ENCODE measurements at regions not wholly inside any gene's neighbourhood (a gene's known extent, or its start where the extent isn't known, plus 50 kb on each side); places are given as distances from the start of the nearest gene placed in this dataset.
"Not testable (repeated sequence)": the region's sequence is repeated elsewhere in the genome, so short reads cannot be mapped to it uniquely, and the experiment has no call there.

DNA sequence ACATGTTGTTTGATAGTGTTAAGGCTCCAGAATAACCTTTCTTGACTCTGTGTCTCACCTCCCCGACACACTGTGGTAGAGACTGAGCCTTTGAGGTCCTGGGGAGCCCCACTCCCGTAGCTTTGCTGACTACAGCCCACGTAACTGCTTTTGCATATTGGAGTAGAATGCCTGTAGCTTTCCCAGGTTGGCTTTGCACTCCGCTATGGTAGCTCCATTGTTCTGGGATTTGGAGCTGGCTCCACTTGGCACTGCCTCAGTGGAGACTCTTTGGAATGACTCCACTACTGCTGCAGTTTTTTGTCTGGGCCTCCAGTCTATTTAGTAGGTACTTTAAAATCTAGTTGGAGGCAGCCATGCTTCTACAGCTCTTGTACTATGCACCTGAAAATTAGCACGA lies 56.2 kb upstream of the ANXA1 start:
- no peak for DNase-seq

DNA sequence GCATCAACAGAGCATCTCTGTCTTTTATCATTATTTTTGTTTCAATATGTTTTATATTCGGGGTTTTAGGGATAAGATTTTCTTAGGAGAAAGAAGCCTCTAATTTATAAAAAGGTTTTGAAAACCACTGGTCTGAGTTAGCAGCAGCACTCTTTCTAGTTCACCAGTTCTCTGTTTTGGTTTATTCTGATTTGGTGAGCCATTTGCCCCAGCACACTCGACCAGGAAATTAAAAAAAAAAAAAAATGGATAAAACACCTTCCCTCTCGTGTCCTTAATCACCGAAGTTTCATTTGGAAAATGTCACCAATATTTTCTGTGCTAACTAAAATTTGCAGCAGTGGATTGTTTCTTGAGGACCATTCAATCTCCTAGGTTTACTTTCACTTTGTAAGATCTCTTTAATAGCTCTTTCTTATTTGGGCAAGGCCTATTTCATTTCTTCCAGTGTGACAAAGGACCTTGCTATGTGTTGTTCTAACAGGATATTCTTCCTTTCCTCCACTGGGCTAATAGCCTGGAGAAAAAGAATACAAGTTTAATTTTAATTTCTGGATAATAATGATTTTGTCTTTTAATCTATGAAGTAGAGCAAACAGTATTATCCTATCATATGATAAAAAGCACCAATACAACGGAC lies 57.8 kb upstream of the ANXA1 start:
- DNase-seq = no peak

DNA sequence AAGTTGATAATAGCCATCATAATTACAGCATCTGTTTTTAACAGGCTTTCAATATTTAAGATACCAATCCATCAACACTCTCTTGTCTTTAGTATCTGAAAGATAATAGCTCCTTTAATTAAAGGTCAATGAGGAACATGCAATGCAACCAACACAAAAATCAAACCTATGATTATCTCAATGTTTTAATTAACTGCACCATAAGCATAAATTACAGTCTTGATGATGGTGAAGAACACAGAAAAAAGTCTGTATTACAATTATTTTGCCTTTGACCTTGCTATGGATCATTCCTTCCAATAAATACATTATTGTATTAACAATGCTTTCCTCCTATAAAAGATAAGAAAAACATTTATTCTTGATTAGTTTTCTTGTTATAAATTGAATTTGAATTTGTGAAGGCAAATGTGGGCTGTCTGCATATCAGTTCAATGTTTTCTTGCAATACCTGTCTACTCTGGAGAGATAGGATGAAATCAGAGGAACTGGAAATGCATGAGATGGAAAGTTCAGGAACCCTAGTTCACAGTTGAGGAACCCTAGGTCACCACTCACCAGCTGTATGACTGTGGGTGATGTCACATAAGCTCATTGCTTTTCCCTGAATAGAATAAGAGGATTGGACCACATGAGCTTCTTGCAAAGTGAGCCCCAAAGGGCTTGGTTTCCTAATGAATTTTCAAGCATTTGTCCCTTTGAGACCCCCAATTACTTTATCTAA lies 58.5 kb upstream of the ANXA1 start:
- no peak for DNase-seq

DNA sequence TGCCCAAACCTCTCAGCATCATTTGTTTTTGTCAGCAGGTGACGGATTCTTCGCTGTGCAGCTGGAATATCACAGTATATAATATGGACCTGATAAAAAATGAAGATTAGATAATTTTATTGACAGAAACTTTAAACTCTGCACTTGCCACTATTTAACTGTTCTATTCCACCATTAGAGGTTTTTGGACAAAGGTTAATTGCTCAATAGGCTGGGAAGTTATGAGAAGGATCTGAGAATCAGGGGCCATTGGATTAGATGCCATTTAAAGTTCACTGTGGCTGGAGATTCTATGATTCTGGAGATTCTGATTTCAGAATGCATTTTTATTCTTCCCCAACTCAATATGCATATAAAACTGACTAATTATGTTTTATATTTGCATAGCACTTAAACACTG lies 59.8 kb upstream of the ANXA1 start:
- DNase-seq = no peak

DNA sequence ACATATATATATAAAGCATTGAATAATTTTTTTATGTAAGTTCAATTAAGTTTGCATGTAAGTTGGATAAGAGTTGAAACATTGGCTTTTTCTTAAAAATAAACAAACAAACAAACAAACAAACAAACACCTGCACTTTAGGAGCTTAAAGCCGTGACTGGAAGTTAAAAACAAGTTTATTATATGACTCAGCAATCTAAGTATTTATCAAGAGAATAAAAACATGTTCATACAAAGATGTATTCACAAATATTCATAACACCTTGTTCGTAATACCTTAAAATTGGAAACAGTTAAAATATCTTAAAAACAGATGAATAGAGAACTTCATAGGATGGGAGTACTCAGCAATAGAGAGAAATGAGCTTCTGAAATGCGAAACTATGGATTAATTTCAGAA lies 61.5 kb upstream of the ANXA1 start:
- no peak for DNase-seq

DNA sequence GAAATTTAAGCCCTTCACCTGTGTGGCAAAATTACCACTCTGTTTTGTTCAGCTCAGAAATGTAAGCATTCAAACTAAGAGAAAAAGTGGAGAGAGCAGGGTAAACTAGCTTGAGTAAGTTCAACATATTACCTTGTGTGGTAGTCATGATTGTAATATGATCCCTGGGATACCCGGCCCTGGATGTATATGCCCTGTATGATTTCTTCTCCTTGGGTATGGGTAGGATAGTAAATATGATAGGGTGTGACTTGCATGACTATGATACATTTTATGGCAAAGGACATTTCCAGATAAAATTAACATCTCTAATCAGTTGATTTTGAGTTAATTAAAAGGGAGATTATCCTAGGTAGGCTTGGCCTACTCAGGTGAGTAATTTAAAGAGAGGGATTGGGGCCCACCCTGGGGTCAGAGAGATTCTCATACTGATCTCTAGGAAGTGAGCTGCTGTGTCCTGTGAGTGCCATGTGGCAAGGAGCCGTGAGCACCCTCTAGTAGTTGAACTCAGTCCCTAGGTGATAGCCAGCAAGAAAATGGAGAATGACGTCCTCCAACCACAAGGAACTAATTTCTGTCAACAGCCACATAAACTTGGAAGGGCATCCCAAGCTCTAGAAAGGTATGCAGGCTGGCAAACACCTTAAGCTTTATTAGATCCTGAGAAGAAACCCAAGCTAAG lies 62.2 kb upstream of the ANXA1 start:
- no peak for DNase-seq

DNA sequence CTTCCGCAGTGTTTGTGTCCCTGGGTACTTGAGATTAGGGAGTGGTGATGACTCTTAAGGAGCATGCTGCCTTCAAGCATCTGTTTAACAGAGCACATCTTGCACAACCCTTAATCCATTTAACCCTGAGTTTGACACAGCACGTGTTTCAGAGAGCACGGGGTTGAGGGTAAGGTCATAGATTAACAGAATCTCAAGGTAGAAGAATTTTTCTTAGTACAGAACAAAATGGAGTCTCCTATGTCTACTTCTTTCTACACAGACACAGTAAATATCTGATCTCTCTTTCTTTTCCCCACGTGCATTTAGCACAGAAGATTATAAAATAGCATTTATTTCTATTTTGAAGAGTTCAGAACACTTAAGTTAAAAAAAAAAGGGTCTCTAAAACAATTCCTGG lies 63.8 kb upstream of the ANXA1 start:
- not testable (repeated sequence) for DNase-seq

DNA sequence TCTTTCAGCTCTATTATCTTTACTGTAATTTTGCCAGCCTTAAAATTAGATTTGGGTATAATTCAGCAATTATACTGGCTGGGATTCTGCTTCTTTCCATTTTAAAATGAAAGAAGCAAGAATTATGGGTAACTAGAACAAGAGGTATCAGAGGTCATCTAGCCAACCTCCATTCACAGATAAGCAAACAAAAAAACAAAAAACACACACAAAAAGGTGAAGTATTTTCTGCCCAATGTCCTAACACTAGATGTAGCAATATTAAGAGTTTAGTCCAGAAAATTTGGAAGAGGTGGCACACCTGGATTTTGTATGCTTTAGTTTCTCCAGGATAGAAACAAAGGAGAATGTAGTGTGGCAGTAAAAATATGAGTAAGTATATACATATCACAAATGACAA lies 68.1 kb upstream of the ANXA1 start:
- no peak for DNase-seq

DNA sequence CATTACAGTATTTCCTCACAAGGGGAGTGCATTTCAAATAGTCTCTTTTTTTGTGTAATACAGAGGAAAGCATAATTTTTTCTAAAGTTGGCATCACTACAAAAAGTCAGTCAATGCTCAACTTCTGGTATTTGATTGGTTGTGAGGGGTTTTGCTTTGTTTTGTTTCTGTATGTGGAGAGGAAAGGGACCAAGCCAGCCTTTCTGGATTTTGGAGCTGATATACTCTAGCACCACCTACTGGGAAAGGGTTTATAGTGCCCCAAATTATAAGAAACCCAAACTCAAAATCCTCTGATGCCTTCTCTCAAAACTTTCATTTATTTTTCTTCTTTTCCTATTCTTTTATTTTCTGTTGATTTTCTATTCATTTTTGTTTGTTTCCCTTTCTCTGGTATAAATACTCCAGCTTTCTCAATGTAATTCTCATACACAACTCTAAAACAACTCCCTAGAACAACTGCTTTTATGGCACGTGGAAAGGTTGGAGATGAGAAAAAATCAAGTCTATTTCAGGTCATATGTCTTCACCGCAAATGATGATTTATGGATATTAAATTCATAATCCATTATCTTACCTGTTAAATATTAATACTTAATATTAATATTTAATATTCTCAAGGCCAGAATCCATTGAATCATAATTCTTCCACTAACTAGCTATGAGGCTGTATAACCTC lies 69.5 kb upstream of the ANXA1 start:
- DNase-seq = no peak

DNA sequence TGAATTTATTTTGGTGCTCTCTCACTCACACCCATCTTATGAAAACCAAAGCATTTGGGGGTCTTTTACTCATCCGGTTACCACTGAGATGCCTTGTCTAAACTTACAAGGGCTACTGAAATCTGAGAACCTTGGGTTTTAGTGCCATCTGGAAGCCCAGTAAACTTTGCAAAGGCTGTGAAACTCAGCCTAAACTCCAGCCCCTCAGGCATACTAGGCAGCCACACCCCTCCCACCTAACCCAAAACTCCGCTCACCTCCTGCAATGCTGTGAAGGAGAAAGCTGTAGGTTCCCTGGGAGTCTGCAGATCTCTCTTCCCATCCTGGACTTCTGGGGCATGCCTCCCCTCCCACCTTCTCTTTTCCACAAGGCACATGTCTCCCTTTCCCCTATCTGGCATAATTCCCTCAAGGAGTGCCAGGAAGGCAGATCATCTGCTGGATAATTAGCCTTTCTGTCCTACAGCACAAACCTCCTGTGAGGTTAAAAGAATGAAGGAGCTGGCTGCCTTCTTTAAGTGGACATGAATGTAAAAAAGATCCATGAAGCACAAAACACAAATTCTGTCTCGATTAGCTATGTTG lies 71.5 kb upstream of the ANXA1 start:
- no peak for DNase-seq

DNA sequence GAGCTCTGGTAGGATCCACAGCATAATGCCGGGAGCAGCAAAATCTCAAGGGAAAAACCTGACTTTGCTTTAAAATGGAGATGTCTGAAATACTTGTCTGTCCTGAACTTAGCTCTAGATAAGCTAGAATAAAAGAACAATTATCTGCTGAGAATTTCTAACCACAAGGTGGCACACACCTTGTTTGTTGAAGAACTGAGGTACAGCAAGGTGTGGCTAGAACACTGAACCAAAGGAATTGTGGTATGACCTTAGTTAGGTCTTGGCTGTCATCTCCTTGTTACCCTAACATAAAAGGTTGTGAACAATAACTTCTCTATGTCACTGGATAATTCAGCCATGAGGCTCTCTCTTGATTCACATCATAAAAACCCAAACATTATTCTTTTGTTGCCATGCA lies 72.3 kb upstream of the ANXA1 start:
- DNase-seq = no peak

DNA sequence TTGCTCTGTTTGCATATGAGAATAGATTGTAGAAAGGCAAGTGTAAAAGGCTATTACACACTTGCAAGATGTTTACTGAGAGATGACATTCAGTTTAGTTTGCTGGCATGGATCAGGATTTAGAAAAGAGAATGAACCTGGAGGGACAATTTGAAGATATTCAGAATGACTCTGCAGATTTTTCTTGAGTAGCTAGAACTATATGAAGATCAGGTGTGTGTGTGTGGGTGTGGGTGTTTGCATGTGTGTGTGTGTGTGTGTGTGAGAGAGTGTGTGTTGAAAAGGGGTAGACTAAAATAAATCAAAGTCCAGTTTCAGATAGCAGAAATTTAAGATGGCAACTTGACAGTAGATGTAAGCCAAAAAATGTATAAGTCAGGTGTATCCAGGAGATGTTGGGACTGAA lies 74.0 kb upstream of the ANXA1 start:
- DNase-seq = no peak

DNA sequence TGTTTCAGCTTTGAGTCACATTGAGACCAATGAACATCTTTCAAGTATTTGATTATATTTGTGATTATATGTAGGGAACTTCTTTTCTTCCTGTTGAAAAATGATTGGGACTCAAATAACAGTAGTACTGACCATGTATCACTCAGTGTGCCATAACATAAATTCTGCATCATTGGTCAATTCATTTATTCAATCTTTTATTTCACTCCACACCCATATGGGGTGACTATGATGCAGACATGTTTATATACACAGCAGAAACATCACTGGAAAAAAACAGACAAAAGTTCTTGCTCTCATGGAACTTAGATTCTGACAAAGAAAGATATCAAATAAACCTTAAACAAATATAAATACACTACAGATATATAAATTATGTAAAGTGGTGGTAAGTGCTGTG lies 74.7 kb upstream of the ANXA1 start:
- no peak for DNase-seq

DNA sequence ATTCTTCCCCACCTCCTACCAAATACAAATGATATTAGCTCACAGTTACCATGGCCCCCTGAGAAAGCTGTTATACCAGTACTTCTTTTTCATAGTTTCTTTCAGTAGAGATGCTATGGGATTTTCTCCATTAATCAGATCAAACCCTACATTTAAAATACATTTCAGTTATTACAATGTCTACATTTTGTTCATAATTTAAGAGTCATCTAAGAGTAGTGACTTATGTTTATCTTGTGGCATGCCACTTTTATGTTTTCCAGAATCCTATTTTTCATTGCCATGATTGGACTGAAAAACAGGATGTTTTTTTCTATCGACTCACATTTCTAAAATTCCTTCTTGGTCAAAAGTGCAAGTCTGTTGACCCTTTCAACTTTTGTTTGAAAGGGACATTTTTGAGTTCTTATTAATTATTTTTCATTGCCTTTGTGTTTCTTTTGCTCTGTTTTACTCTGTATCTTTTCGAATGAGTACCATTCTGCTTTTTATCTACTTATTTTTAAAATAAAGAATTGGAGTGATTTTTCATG lies 77.4 kb upstream of the ANXA1 start:
- no peak for DNase-seq

DNA sequence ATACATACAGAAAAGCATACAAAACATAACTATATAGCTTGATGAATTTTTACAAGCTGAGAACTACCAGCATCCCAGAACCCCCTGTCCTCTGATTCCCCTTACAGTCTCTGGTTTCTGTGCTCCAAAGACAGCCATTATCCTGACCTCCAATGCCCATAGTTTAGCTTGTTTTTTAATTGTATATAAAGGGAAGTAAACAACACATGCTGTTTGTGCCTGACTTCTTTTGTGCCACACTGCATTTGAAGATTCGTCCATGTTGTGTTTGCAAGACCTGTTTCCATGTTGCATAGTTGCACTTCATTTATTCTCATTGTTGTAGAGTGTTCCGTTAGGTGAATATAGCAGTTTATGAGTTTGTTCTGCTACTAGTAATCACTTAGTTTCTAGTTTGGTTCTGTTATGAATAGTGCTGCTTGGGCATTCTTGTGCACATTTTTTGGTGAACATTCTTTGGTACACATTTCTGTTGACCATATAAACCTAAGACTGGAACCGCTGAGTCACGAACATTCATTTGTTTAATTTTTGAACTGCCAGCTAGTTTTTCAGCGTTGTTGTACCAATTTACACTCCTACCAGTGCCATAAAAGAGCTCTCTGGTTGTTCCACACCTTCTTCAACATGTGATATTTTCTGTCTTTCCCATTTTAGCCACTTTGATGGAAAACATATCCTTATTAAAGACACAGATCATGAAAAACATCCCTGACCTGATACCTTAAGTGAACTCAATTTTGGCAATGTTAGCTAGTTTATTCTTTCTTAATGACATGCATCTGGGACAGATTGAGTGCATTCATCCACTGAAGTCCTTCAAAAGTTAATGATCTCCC lies 78.1 kb upstream of the ANXA1 start:
- no peak for DNase-seq

DNA sequence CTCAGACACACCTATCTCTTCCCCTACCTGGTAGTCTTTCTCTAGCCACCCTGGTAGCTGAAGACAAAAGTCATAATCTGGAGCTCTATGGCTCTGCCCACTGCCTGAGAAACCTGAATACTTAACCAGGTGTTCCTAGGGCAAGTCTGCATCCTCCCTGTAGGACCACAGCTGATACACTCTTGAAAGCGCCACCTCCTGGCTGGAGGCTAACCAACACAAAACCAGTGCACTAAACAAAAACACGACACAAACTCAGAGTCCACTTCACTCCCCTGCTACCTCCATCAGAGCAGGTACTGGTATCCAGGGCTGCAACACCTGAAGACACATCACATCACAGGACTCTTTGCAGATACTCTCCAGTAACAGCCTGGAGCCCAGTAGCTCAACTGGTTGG lies 84.6 kb upstream of the ANXA1 start:
- no peak for DNase-seq

DNA sequence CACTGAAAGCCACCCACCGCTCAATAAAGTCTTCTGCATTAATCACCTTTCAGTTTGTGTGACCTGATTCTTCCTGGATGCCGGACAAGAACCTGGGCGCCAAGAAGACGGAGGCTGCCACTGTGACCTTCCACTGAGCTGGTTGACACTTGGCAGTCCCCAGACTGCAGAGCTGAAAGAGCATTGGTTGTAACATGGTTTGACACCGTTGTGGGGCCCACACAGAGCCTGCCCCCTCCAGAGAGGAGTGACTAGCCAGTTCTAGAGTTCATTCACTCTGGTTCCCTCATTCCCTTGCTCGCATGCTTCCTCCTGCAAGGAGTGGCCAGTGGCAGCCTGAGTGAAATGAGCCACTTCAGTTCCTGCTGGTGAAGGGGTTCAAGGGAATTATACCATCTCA lies 86.2 kb upstream of the ANXA1 start:
- no peak for DNase-seq

DNA sequence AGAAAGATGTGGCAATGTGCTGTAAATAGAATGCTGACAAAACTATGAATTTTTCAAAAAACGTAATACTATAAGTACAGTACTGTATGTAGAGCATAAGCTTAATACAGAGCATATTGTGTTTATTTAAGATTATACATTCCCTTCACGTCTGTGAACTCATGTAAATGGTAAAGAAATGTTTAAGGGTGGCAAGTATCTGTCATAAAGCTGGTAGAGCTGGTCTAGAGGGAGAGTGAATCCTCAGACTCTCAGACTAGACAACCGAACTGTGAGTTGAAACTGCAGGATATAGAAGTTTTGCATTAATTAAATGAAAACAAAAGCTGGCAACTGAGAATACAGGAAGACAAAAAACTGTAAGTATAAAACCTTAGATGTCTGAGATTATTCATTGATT lies 87.3 kb upstream of the ANXA1 start:
- DNase-seq = no peak

DNA sequence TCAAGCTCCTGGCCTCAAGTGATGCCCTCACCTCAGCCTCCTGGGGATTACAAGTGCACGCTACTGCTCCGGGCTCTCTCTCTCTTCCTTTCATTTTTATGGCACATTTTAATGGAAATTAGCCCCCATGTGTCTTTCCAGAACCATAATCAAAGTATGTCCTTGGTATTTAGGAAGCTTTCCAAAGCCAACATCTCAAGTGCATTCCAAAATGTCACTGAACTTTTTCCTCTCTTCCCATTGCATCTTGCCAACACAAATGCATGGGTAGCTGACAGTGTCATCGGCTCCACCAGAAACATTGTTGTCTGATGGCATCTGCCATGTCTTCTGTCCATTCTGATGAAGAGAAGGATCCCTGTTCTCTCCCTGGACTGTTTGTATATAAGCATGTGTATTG lies 90.5 kb upstream of the ANXA1 start:
- no peak for DNase-seq

DNA sequence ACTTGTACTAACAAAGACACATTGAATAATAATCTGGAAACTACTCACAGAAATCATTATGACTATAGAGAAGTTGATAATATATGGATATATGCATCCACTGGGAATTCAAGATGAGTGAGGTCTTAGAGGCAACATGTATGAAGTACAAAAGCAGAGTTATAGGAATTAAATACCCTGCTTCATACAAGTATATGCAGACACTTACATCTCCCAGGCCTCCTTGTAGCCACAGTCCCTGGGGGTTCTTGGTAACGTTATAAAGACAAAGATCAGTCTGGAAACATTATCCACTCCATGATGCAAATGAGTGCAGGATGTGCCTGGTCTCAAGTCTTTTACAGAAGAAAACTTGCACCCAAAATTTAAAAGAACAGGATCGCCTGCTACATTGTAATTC lies 92.4 kb upstream of the ANXA1 start:
- DNase-seq = no peak

DNA sequence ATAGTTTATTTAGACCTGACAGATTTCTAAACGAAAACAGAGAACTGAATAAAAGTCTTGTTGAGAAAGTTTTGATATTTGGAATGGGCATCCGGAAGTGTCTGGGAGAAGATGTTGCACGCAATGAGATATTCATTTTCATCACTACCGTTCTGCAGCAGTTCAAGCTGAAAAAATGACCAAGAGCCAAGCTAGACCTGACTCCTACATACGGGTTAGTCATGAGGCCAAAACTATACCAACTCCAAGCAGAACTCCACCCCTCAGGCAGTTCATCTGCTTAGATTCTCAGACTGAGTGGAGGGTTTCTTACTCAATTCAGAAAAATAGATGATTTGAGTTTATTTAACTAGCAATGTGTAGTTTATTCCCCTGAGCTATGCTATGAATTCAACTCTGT lies 95.4 kb upstream of the ANXA1 start:
- DNase-seq = no peak

DNA sequence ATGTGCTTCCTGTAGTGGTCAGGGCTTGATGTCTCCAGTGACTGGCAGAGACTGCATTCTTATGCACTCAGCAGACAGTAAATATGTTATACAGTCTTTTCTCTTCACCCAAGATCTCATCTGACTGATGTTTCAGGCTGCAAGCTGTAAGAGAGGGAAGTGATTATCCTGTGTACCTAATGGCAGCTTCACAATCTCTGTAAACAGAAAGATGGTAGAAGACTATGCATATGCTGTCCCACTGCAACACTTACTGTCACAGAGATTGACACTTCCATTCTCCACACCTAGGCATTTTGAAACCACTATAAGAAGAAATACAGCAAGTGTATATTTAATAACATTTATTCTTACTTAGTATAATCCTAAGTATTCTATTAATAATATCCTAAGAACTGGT lies 97.6 kb upstream of the ANXA1 start:
- no peak for DNase-seq
